H1 (cell line): ENCODE measurements at regions not wholly inside any gene's neighbourhood (a gene's known extent, or its start where the extent isn't known, plus 50 kb on each side); places are given as distances from the start of the nearest gene placed in this dataset.

Experiments
- CHD7 ChIP-seq: fragments of 300-600 bp; sonication (generic); IDR thresholded peaks from 2 replicates; pipeline ENCODE4 v1.7.1; 2012; ENCODE audit warnings: low read length, moderate library complexity, mild to moderate bottlenecking, inconsistent platforms; ENCODE audit not compliant: insufficient replicate concordance
- E2F6 ChIP-seq: IDR thresholded peaks from 2 replicates; pipeline ENCODE4 v1.6.1; 2012; ENCODE audit warnings: inconsistent platforms
- PHF8 ChIP-seq: fragments of 200-600 bp; sonication (generic); conservative IDR thresholded peaks from 2 replicates; pipeline ENCODE4 v1.7.1; 2012; ENCODE audit warnings: low read depth, mild to moderate bottlenecking, inconsistent platforms, low read length, moderate library complexity
- RFX5 ChIP-seq: IDR thresholded peaks from 2 replicates; pipeline ENCODE4 v1.6.1; 2011; ENCODE audit warnings: low read depth, low read length, improper control_type of control experiment, borderline replicate concordance
- SRF ChIP-seq: IDR thresholded peaks from 2 replicates; pipeline ENCODE4 v1.6.1; 2011; ENCODE audit warnings: mild to moderate bottlenecking, low read depth, low read length, moderate library complexity
- TAF7 ChIP-seq: optimal IDR thresholded peaks from 2 replicates; pipeline ENCODE3; 2011; ENCODE audit warnings: low read depth, mild to moderate bottlenecking, inconsistent platforms, low read length, moderate library complexity, borderline replicate concordance
- ZNF274 ChIP-seq: IDR thresholded peaks from 2 replicates; pipeline ENCODE4 v1.7.0; 2012; ENCODE audit warnings: low read length, borderline replicate concordance; ENCODE audit errors: extremely low read depth
- TF ChIP-seq, protein P1 (sequence below): IDR thresholded peaks from 2 replicates; pipeline ENCODE4 v1.6.1; 2011; ENCODE audit warnings: low read depth, mild to moderate bottlenecking, low read length; ENCODE audit not compliant: insufficient read depth

GRCh38 chr22:47872761-47873535 lies 1110.5 kb downstream of the TBC1D22A start (continued):
- TF ChIP-seq CHD7: no peak
- TF ChIP-seq E2F6: no peak
- no peak for TF ChIP-seq SRF
- TF ChIP-seq ZNF274: no peak
- TF ChIP-seq, protein P1, sequence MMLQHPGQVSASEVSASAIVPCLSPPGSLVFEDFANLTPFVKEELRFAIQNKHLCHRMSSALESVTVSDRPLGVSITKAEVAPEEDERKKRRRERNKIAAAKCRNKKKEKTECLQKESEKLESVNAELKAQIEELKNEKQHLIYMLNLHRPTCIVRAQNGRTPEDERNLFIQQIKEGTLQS: no peak
- TF ChIP-seq TAF7: no peak
- TF ChIP-seq PHF8: no peak
- TF ChIP-seq RFX5: no peak
